ENCODE measurements at regions not wholly inside any gene's neighbourhood (a gene's known extent, or its start where the extent isn't known, plus 50 kb on each side); places are given as distances from the start of the nearest gene placed in this dataset.
"Not testable (repeated sequence)": the region's sequence is repeated elsewhere in the genome, so short reads cannot be mapped to it uniquely, and the experiment has no call there.

DNA sequence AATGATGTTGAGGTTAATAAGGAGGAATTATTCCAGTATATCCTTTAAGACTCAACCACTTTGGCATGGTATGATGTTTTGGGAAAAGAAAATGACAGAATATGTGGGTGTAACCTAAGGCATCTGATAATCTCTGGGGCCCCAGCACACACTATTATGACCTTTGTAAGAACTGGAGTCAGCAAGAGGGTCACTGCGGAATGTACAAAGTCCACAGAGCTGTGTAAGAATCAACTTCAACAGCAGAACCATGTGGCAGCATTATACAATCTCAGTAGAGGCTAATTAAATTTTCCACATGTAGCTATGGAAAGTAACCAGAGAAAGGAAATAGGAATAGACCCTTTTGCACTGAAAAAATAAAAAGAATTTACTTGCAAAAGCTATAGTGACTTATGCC, 445.1 kb upstream of the UBE2E3 start:
- TF ChIP-seq POLR2A (IDR thresholded peaks at IDR 0.05): no peak
- TF ChIP-seq, protein P1, sequence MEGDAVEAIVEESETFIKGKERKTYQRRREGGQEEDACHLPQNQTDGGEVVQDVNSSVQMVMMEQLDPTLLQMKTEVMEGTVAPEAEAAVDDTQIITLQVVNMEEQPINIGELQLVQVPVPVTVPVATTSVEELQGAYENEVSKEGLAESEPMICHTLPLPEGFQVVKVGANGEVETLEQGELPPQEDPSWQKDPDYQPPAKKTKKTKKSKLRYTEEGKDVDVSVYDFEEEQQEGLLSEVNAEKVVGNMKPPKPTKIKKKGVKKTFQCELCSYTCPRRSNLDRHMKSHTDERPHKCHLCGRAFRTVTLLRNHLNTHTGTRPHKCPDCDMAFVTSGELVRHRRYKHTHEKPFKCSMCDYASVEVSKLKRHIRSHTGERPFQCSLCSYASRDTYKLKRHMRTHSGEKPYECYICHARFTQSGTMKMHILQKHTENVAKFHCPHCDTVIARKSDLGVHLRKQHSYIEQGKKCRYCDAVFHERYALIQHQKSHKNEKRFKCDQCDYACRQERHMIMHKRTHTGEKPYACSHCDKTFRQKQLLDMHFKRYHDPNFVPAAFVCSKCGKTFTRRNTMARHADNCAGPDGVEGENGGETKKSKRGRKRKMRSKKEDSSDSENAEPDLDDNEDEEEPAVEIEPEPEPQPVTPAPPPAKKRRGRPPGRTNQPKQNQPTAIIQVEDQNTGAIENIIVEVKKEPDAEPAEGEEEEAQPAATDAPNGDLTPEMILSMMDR (IDR thresholded peaks at IDR 0.05): no peak
- intact Hi-C loops (cut with DNase I; ENCODE audit: low total_unique reads): no loop called here
- no peak for DNase-seq (ENCODE audit: low spot score in 2 of 2)
- WGBS, 2 donors: 96 to 100% methylated on average over 1 of the region's 1 CpG
- no peak overlapping the region for H3K4me3 ChIP-seq (ENCODE audit: low read depth, poor library complexity, severe bottlenecking)

DNA sequence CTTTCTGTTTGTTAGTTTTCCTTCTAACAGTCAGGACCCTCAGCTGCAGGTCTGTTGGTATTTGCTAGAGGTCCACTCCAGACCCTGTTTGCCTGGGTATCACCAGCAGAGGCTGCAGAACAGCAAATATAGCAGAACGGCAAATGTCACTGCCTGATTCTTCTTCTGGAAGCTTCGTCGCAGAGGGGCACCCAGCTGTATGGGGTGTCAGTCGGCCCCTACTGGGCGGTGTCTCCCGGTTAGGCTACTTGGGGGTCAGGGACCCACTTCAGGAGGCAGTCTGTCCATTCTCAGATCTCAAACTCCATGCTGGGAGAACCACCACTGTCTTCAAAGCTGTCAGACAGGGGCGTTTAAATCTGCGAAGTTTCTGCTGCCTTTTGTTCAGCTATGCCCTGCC, 448.6 kb upstream of the UBE2E3 start:
- intact Hi-C loops (cut with DNase I; ENCODE audit: low total_unique reads); DNase-seq (ENCODE audit: low spot score in 2 of 2); H3K4me3 ChIP-seq (ENCODE audit: low read depth, poor library complexity, severe bottlenecking): not testable (repeated sequence)
- WGBS, 2 donors: 92 to 95% methylated on average over 6 to 8 of the region's 8 CpGs

GRCh38 chr2:180524499-180524898, 455.9 kb upstream of the UBE2E3 start:
- 80 to 85% methylated on average over 2 of the region's 2 CpGs for WGBS, 2 donors
- intact Hi-C loops (cut with DNase I; ENCODE audit: low total_unique reads): loop anchor here (5.0 kb wide), 1 partner anchor 1842 kb away; no protein-coding TSS in a partner anchor
- TF ChIP-seq, protein P1 (IDR thresholded peaks at IDR 0.05): no peak
- TF ChIP-seq POLR2A (IDR thresholded peaks at IDR 0.05): no peak
- no peak for DNase-seq (ENCODE audit: low spot score in 2 of 2)
- H3K4me3 ChIP-seq (ENCODE audit: low read depth, poor library complexity, severe bottlenecking): no peak overlapping the region

- intact Hi-C loops (cut with DNase I; ENCODE audit: low total_unique reads): loop anchor here (5.0 kb wide), 1 partner anchor 1841 kb away; no protein-coding TSS in a partner anchor
- no peak overlapping the region for H3K4me3 ChIP-seq (ENCODE audit: low read depth, poor library complexity, severe bottlenecking)
- WGBS, 2 donors: 49 to 65% methylated on average over 6 of the region's 6 CpGs
- peak in 1 of 2 donors; percentile 35 for DNase-seq (ENCODE audit: low spot score in 2 of 2)
- TF ChIP-seq, protein P1 (IDR thresholded peaks at IDR 0.05): no peak
- TF ChIP-seq POLR2A (IDR thresholded peaks at IDR 0.05): no peak
These were observed 456.6 kb upstream of the UBE2E3 start for GRCh38 chr2:180523621-180524340.

- 58 to 64% methylated on average over 4 of the region's 4 CpGs for WGBS, 2 donors
- no peak overlapping the region for H3K4me3 ChIP-seq (ENCODE audit: low read depth, poor library complexity, severe bottlenecking)
- TF ChIP-seq POLR2A (IDR thresholded peaks at IDR 0.05): no peak
- TF ChIP-seq, protein P1 (IDR thresholded peaks at IDR 0.05): no peak
These were observed 459.4 kb upstream of the UBE2E3 start for GRCh38 chr2:180520921-180521581.

DNA sequence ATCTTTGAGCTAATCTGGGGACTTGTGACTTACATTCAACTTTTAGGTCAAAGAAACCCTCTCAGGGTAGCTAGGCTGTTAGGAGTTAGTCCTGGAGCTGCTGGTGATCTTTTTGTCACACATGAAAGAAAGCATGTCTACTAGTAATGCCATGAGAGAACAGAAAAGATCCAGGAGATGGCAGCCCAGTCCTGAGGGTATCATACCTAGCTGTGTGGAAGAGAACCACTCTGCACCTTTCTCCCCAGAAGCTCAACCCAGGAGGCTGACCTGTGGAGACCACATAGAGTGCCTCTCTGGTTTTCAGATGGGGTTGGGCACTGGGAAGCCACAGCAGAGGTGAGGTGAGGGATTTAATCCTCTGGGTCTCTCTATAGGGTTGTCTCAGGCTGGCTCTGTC, 460.2 kb upstream of the UBE2E3 start:
- intact Hi-C loops (cut with DNase I; ENCODE audit: low total_unique reads): loop anchor here (5.0 kb wide), 1 partner anchor 1838 kb away; no protein-coding TSS in a partner anchor
- H3K4me3 ChIP-seq (ENCODE audit: low read depth, poor library complexity, severe bottlenecking): no peak overlapping the region
- TF ChIP-seq, protein P1 (IDR thresholded peaks at IDR 0.05): no peak
- TF ChIP-seq POLR2A (IDR thresholded peaks at IDR 0.05): no peak
- no peak for DNase-seq (ENCODE audit: low spot score in 2 of 2)

More at GRCh38 chr2:180520921-180521581, 459.4 kb upstream of the UBE2E3 start:
- no peak for DNase-seq (ENCODE audit: low spot score in 2 of 2)
- intact Hi-C loops (cut with DNase I; ENCODE audit: low total_unique reads): loop anchor here (5.0 kb wide), 1 partner anchor 1839 kb away; no protein-coding TSS in a partner anchor

Data from lower leg skin (tissue), 4 donors.